ENCODE measurements at regions not wholly inside any gene's neighbourhood (a gene's known extent, or its start where the extent isn't known, plus 50 kb on each side); places are given as distances from the start of the nearest gene placed in this dataset.

- no peak for TF ChIP-seq CTCF (IDR thresholded peaks at IDR 0.05; ENCODE audit: low read depth, low read length)
- H3K4me3 ChIP-seq (ENCODE audit: low read depth, low read length), result no peak overlapping the region
Observed at GRCh38 chr1:9453779-9454418, 85.4 kb upstream of the SLC25A33 start.

GRCh38 chr1:9454494-9455066 lies 84.7 kb upstream of the SLC25A33 start:
- TF ChIP-seq CTCF (IDR thresholded peaks at IDR 0.05; ENCODE audit: low read depth, low read length), result no peak
- no peak overlapping the region for H3K4me3 ChIP-seq (ENCODE audit: low read depth, low read length)

- no peak overlapping the region for H3K4me3 ChIP-seq (ENCODE audit: low read depth, low read length)
- TF ChIP-seq CTCF (IDR thresholded peaks at IDR 0.05; ENCODE audit: low read depth, low read length), result peak; percentile 84
Observed at GRCh38 chr1:9455487-9456234, 83.6 kb upstream of the SLC25A33 start.

GRCh38 chr1:9456833-9457232 lies 82.4 kb upstream of the SLC25A33 start:
- TF ChIP-seq CTCF (IDR thresholded peaks at IDR 0.05; ENCODE audit: low read depth, low read length), result no peak
- H3K4me3 ChIP-seq (ENCODE audit: low read depth, low read length), result no peak overlapping the region

GRCh38 chr1:9459816-9460407 lies 79.4 kb upstream of the SLC25A33 start:
- no peak for TF ChIP-seq CTCF (IDR thresholded peaks at IDR 0.05; ENCODE audit: low read depth, low read length)
- no peak overlapping the region for H3K4me3 ChIP-seq (ENCODE audit: low read depth, low read length)

- H3K4me3 ChIP-seq (ENCODE audit: low read depth, low read length), result no peak overlapping the region
- no peak for TF ChIP-seq CTCF (IDR thresholded peaks at IDR 0.05; ENCODE audit: low read depth, low read length)
Observed at GRCh38 chr1:9465640-9466039, 73.6 kb upstream of the SLC25A33 start.

Measured in WI38 (cell line).